IPS-15b (cell line): ENCODE measurements at regions not wholly inside any gene's neighbourhood (a gene's known extent, or its start where the extent isn't known, plus 50 kb on each side); places are given as distances from the start of the nearest gene placed in this dataset.

ENCODE experiments used
- H3K27me3 ChIP-seq: one replicate; pipeline ENCODE4 v1.6.1; 2013; ENCODE audit warnings: low read length; ENCODE audit not compliant: control insufficient read depth, insufficient read depth
- H3K36me3 ChIP-seq: one replicate; pipeline ENCODE4 v1.6.1; 2013; ENCODE audit warnings: low read length; ENCODE audit not compliant: control insufficient read depth, insufficient read depth
- H3K4me1 ChIP-seq: one replicate; pipeline ENCODE4 v1.6.1; 2013; ENCODE audit warnings: mild to moderate bottlenecking, low read length; ENCODE audit not compliant: control insufficient read depth, insufficient read depth
- H3K4me3 ChIP-seq: one replicate; pipeline ENCODE4 v1.5.1; 2013; ENCODE audit warnings: low read depth, low read length
- H3K9ac ChIP-seq: one replicate; pipeline ENCODE4 v1.6.1; 2013; ENCODE audit warnings: low read depth, mild to moderate bottlenecking, low read length
- H3K9me3 ChIP-seq: one replicate; pipeline ENCODE4 v1.6.1; 2013; ENCODE audit warnings: mild to moderate bottlenecking, low read length; ENCODE audit not compliant: control insufficient read depth, insufficient read depth

- Histone ChIP-seq H3K36me3 (no peaks in the 10 kb centered on the region), H3K4me3 (no peak overlapping the region), H3K4me1 (no peaks in the 10 kb centered on the region), H3K27me3 (no peaks in the 10 kb centered on the region), H3K9me3 (no peaks in the 10 kb centered on the region), H3K9ac (no peak overlapping the region)
Observed at GRCh38 chr10:60459701-60460457, 70.2 kb upstream of the ANK3 start.

- H3K9ac ChIP-seq = no peak overlapping the region
- H3K9me3 ChIP-seq = no peaks in the 10 kb centered on the region
Observed at GRCh38 chr10:60456053-60456452, 66.4 kb upstream of the ANK3 start.

GRCh38 chr10:60454336-60454735 lies 64.7 kb upstream of the ANK3 start:
- Histone ChIP-seq H3K36me3 (no peaks in the 10 kb centered on the region), H3K4me1 (no peaks in the 10 kb centered on the region), H3K4me3 (no peak overlapping the region), H3K9me3 (no peaks in the 10 kb centered on the region), H3K9ac (no peak overlapping the region), H3K27me3 (no peaks in the 10 kb centered on the region)

More at GRCh38 chr10:60456053-60456452, 66.4 kb upstream of the ANK3 start:
- Histone ChIP-seq H3K36me3 (no peaks in the 10 kb centered on the region), H3K4me1 (no peaks in the 10 kb centered on the region), H3K4me3 (no peak overlapping the region), H3K27me3 (no peaks in the 10 kb centered on the region)

- Histone ChIP-seq H3K9me3 (no peaks in the 10 kb centered on the region), H3K4me1 (no peaks in the 10 kb centered on the region), H3K36me3 (no peaks in the 10 kb centered on the region), H3K4me3 (no peak overlapping the region), H3K9ac (no peak overlapping the region), H3K27me3 (no peaks in the 10 kb centered on the region)
Observed at GRCh38 chr10:60453036-60453435, 63.4 kb upstream of the ANK3 start.

- Histone ChIP-seq H3K36me3 (no peaks in the 10 kb centered on the region), H3K4me1 (no peaks in the 10 kb centered on the region)
Observed at GRCh38 chr10:60450291-60450690, 60.6 kb upstream of the ANK3 start.

GRCh38 chr10:60448246-60448645 lies 58.6 kb upstream of the ANK3 start:
- no peak overlapping the region for H3K4me3 ChIP-seq
- no peak overlapping the region for H3K9ac ChIP-seq
- H3K27me3 ChIP-seq = no peaks in the 10 kb centered on the region
- H3K36me3 ChIP-seq = no peaks in the 10 kb centered on the region
- no peaks in the 10 kb centered on the region for H3K4me1 ChIP-seq
- no peaks in the 10 kb centered on the region for H3K9me3 ChIP-seq

More at GRCh38 chr10:60450291-60450690, 60.6 kb upstream of the ANK3 start:
- Histone ChIP-seq H3K9me3 (no peaks in the 10 kb centered on the region), H3K4me3 (no peak overlapping the region), H3K27me3 (no peaks in the 10 kb centered on the region), H3K9ac (no peak overlapping the region)

- Histone ChIP-seq H3K9ac (no peak overlapping the region), H3K36me3 (no peaks in the 10 kb centered on the region), H3K9me3 (no peaks in the 10 kb centered on the region), H3K27me3 (no peaks in the 10 kb centered on the region), H3K4me1 (no peaks in the 10 kb centered on the region), H3K4me3 (no peak overlapping the region)
Observed at GRCh38 chr10:60446851-60447250, 57.2 kb upstream of the ANK3 start.

- no peak overlapping the region for H3K4me3 ChIP-seq
- no peaks in the 10 kb centered on the region for H3K36me3 ChIP-seq
- no peaks in the 10 kb centered on the region for H3K9me3 ChIP-seq
- no peak overlapping the region for H3K9ac ChIP-seq
- no peaks in the 10 kb centered on the region for H3K27me3 ChIP-seq
- H3K4me1 ChIP-seq = no peaks in the 10 kb centered on the region
Observed at GRCh38 chr10:60446070-60446833, 56.6 kb upstream of the ANK3 start.

GRCh38 chr10:60444494-60445064 lies 54.9 kb upstream of the ANK3 start:
- Histone ChIP-seq H3K4me1 (no peaks in the 10 kb centered on the region), H3K9ac (no peak overlapping the region), H3K27me3 (no peaks in the 10 kb centered on the region), H3K4me3 (no peak overlapping the region), H3K36me3 (no peaks in the 10 kb centered on the region), H3K9me3 (no peaks in the 10 kb centered on the region)

- no peak overlapping the region for H3K9ac ChIP-seq
- H3K4me3 ChIP-seq = no peak overlapping the region
- H3K9me3 ChIP-seq = no peaks in the 10 kb centered on the region
- no peaks in the 10 kb centered on the region for H3K27me3 ChIP-seq
- H3K36me3 ChIP-seq = no peaks in the 10 kb centered on the region
- no peaks in the 10 kb centered on the region for H3K4me1 ChIP-seq
Observed at GRCh38 chr10:60443346-60443745, 53.7 kb upstream of the ANK3 start.

GRCh38 chr10:60441515-60441914 lies 51.8 kb upstream of the ANK3 start:
- Histone ChIP-seq H3K4me1 (no peaks in the 10 kb centered on the region), H3K27me3 (no peaks in the 10 kb centered on the region), H3K36me3 (no peaks in the 10 kb centered on the region), H3K9ac (no peak overlapping the region), H3K4me3 (no peak overlapping the region), H3K9me3 (no peaks in the 10 kb centered on the region)

- Histone ChIP-seq H3K27me3 (no peaks in the 10 kb centered on the region), H3K36me3 (no peaks in the 10 kb centered on the region), H3K4me1 (no peaks in the 10 kb centered on the region), H3K9ac (no peak overlapping the region), H3K4me3 (no peak overlapping the region), H3K9me3 (no peaks in the 10 kb centered on the region)
Observed at GRCh38 chr10:60439641-60440040, 50.0 kb upstream of the ANK3 start.
